NCI-H460 (cell line): ENCODE measurements at regions not wholly inside any gene's neighbourhood (a gene's known extent, or its start where the extent isn't known, plus 50 kb on each side); places are given as distances from the start of the nearest gene placed in this dataset.

Experiments
- DNase-seq: peaks from one replicate; pipeline ENCODE4 v3.0.0-alpha.2; 2016; ENCODE audit warnings: low read depth; ENCODE audit errors: extremely low read depth

GRCh38 chr5:82387001-82387818 is 109.1 kb upstream of the RPS23 start:
- DNase-seq = no peak

GRCh38 chr5:82386576-82386975 is 108.4 kb upstream of the RPS23 start:
- DNase-seq = no peak

DNA sequence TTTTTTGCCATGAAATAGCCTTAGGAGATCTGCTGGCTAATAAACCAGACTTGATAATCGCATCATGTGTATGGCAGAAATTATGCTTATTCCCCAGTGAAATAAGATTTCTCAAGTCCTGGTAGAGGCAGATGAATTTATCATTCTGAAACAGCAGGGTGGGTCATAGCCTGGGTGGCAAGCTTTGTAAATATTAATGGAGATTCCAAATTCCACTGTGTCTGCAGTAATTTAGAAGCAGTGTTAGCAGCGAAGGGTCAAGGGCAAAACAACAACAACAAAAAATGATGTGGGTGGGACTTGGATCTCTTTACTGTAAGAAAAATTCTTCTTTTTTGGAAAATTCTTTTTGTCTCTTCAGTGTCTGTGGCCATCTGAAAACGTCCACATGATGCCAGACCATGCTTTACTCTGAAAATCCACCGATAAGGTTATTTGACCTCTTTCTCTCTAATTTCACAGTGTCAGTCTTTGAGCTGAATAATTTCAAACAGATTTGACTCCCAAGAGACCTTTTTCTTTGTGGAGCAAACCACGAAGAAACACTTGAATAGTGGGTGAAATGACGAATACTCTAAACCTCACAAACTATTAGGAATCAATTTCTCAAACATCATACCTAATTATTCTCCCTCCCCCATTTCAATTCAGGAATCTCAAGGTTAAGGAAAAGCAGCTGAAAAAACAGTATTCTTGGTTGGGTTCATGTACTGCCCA is 106.0 kb upstream of the RPS23 start:
- no peak for DNase-seq

DNA sequence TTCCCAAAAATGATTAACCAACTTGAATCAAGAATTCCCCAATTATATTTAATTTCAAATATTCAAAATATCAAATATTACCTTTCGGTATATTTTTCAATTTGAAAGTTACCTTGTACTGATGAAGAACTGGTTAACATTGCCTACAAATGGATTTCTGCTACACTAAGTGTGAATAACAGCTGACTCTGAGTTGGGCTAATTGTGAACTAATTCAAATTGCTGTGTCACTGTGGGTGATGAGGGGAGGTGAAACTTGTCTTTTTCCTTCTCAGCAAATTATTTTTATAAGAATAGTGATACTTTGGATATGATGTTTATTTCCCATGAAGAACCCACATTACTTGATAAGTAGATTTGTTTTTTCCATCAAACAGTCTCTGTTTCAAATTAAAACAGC is 103.4 kb upstream of the RPS23 start:
- no peak for DNase-seq

- DNase-seq = no peak
These were observed 98.2 kb upstream of the RPS23 start for GRCh38 chr5:82376307-82376706.

GRCh38 chr5:82375488-82376244 is 97.5 kb upstream of the RPS23 start:
- DNase-seq = no peak

GRCh38 chr5:82374637-82375036 is 96.5 kb upstream of the RPS23 start:
- no peak for DNase-seq

GRCh38 chr5:82367930-82368329 is 89.8 kb upstream of the RPS23 start:
- no peak for DNase-seq

GRCh38 chr5:82365744-82366228 is 87.6 kb upstream of the RPS23 start:
- DNase-seq = no peak

DNA sequence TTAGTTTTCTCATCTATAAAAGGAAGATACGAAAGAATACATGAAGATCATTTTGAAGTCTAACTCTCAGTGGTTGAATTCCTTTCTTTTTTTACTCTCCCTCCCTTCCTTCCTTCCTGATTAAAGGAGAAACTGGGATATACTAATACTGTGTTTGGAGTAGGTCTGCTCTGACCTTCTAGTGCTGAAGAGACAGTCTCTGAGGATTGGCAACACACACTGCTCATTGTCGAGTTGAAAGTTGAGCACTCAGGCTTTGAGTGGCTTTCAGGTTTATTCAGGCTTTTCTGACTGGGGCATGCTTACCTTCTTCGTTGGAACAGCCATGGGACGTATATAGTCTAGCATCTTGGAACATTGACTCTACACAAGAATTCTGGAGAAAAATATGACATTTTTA is 86.9 kb upstream of the RPS23 start:
- DNase-seq = no peak

GRCh38 chr5:82364497-82364896 is 86.3 kb upstream of the RPS23 start:
- DNase-seq = no peak

- DNase-seq = no peak
These were observed 85.4 kb upstream of the RPS23 start for GRCh38 chr5:82363524-82363923.

- DNase-seq = no peak
These were observed 84.5 kb upstream of the RPS23 start for GRCh38 chr5:82362636-82363035.

DNA sequence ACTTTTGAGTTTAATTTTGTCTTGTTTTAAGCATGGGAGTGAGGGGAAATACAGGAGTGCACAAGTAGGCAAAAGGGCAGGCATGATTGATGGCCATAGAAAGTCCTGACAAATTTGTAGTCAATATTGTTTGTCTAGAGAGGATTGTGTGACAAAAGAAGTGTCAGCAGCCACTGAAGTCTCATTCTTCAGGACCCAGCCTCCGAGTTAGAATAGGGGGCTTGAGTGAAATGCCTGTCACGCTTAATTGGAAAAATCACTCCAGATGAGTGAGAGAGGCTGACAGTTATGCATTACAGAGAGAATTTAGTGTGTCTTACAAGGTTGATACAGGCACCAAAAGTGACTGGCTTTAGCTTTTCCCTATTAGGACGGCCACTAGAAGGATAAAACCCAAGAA is 81.9 kb upstream of the RPS23 start:
- no peak for DNase-seq

GRCh38 chr5:82359272-82359671 is 81.1 kb upstream of the RPS23 start:
- no peak for DNase-seq

- DNase-seq = no peak
These were observed 80.3 kb upstream of the RPS23 start for GRCh38 chr5:82358457-82358856.

- DNase-seq = no peak
These were observed 78.9 kb upstream of the RPS23 start for GRCh38 chr5:82356808-82357671.

GRCh38 chr5:82356021-82356420 is 77.9 kb upstream of the RPS23 start:
- DNase-seq = no peak

DNA sequence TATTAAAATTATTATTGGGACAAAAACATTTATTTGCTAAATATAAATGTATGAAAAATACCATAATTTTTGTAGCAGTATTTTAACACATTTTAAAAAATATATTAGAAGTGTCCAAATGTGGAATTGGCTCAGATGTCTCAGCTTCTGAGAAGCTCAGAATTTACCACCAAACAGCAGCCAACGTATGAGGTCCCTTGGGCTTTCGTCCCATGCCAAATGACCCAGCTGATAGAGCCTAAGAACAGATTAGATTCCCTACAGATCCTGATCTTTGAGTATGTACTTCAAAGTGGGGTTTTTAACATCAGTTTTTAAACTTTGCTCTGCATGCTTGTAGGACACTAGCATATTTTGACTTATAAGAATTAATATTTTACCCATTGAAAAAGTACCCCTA is 77.3 kb upstream of the RPS23 start:
- no peak for DNase-seq

DNA sequence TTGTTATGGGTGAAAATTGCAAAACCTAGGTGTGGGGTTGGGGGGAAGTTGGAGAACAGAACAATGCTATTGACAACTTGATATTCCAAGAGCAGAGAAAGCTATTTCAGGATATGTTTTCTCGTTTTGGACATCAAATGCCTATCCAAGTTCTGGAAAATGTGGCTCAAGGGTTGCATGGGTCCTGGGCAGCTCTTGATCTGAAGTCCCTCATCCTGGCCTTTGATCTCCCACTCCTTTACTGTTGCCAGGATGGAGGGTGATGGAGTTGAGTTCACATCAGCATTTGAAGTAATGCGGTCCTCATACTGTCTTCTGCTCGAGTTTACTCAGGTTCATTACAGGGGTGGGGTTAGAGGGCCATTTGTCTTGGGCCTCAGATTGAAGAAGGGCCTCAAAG is 76.9 kb upstream of the RPS23 start:
- DNase-seq = no peak
